HCT116 (cell line): ENCODE measurements at regions not wholly inside any gene's neighbourhood (a gene's known extent, or its start where the extent isn't known, plus 50 kb on each side); places are given as distances from the start of the nearest gene placed in this dataset.

Source experiments
- ATAC-seq: fragments of 200-7000 bp; cut with Tn5 transposase; 2 replicates; pipeline ENCODE4 v1.9.1; 2020; ENCODE audit warnings: mild to moderate bottlenecking, moderate library complexity
- BruUV-seq: library from RNA; stranded (reverse); fragments of 400-500 nt; replicated peaks from 2 replicates; lab custom pipeline; 2021; lab: Mats Ljungman, UMichigan
- CTCF ChIA-PET: fragments of 300-600 bp; sonication (Branson Sonifier 250); formaldehyde crosslinking; loops from one replicate; lab custom pipeline; 2021; ENCODE audit warnings: antibody characterized with exemption; lab: Charles Lee
- POLR2A ChIA-PET: fragments of 300-600, 350-600 bp; sonication (Branson Sonifier 250); formaldehyde crosslinking; loops from one replicate; lab custom pipeline; 2021; ENCODE audit warnings: antibody characterized with exemption; lab: Charles Lee
- RAD21 ChIA-PET, 2 experiments: fragments of 300-600 bp; sonication (Branson Sonifier 250); formaldehyde crosslinking; loops; one replicate each; lab custom pipeline; 2023; ENCODE audit warnings: low total read pairs in 2 of 2; ENCODE audit not compliant: uncharacterized antibody in 2 of 2, unreplicated experiment in 2 of 2, low non-redundant PET in 1 of 2; lab: Charles Lee
- DNase-seq: peaks from one replicate; pipeline ENCODE4 v3.0.0-alpha.2; 2010; ENCODE audit warnings: low read depth, low spot score
- H2AFZ ChIP-seq: fragments of 200-600 bp; shearing (Covaris generic), sonication (generic); 2 replicates; pipeline ENCODE4 v1.6.1; 2017; ENCODE audit warnings: low read depth, mixed run types, mixed read lengths, antibody characterized with exemption, low read length; ENCODE audit not compliant: poor library complexity, severe bottlenecking
- H3K27ac ChIP-seq: 2 replicates; pipeline ENCODE4 v1.5.1; 2012; ENCODE audit warnings: low read depth, low read length
- H3K27me3 ChIP-seq: fragments of 200-600 bp; sonication (generic); 2 replicates; pipeline ENCODE4 v1.6.1; 2016; ENCODE audit warnings: mixed run types, low read length, mixed read lengths; ENCODE audit not compliant: insufficient read depth
- H3K36me3 ChIP-seq, 2 experiments: fragments of 200-500 bp in 1 of 2; fragments of 200-600 bp in 1 of 2; sonication (Bioruptor generic) in 1 of 2; sonication (generic) in 1 of 2; 2 replicates each; pipeline versions ENCODE4 v1.5.1 to v1.6.1; 2014 to 2016; ENCODE audit warnings: low read length in 2 of 2, inconsistent platforms in 1 of 2, mixed read lengths in 1 of 2, mixed run types in 1 of 2; ENCODE audit not compliant: insufficient read depth in 2 of 2, control insufficient read depth in 1 of 2
- H3K4me1 ChIP-seq, 2 experiments: fragments of 200-600 bp in 1 of 2; sonication (generic) in 1 of 2; 2 replicates each; pipeline versions ENCODE4 v1.5.1 to v1.6.1; 2012 to 2017; ENCODE audit warnings: low read length in 2 of 2, inconsistent platforms in 1 of 2, mild to moderate bottlenecking in 1 of 2, mixed read lengths in 1 of 2, mixed run types in 1 of 2, moderate library complexity in 1 of 2; ENCODE audit not compliant: insufficient read depth in 2 of 2, control insufficient read depth in 1 of 2
- H3K4me2 ChIP-seq: fragments of 200-600 bp; sonication (generic); 2 replicates; pipeline ENCODE4 v1.6.1; 2017; ENCODE audit warnings: mixed run types, low read length, mixed read lengths
- H3K4me3 ChIP-seq, 2 experiments: fragments of 200-600 bp in 1 of 2; sonication (generic) in 1 of 2; replicated peaks in 1 of 2; 2 replicates each; pipeline ENCODE4 v1.5.1; 2011 to 2016; ENCODE audit warnings: low read length in 2 of 2, control low read depth in 1 of 2, low read depth in 1 of 2, mild to moderate bottlenecking in 1 of 2, mixed read lengths in 1 of 2, mixed run types in 1 of 2
- H3K79me2 ChIP-seq: fragments of 200-600 bp; sonication (generic); 2 replicates; pipeline ENCODE4 v1.6.1; 2017; ENCODE audit warnings: mild to moderate bottlenecking, mixed run types, low read length, moderate library complexity, mixed read lengths; ENCODE audit not compliant: insufficient read depth
- H3K9ac ChIP-seq: fragments of 200-600 bp; sonication (generic); 2 replicates; pipeline ENCODE4 v1.6.1; 2016; ENCODE audit warnings: low read length, mixed read lengths
- H3K9me2 ChIP-seq: fragments of 200-600 bp; sonication (generic), shearing (Covaris generic); 2 replicates; pipeline ENCODE4 v1.6.1; 2017; ENCODE audit warnings: mixed run types, mild to moderate bottlenecking, moderate library complexity; ENCODE audit not compliant: insufficient read depth
- H3K9me3 ChIP-seq, 2 experiments: fragments of 200-500 bp in 1 of 2; fragments of 200-600 bp in 1 of 2; sonication (Bioruptor generic) in 1 of 2; sonication (generic) in 1 of 2; 2 replicates each; pipeline ENCODE4 v1.6.1; 2014 to 2017; ENCODE audit warnings: low read length in 2 of 2, mixed read lengths in 2 of 2, inconsistent platforms in 1 of 2, low read depth in 1 of 2, mild to moderate bottlenecking in 1 of 2, mixed run types in 1 of 2, moderate library complexity in 1 of 2; ENCODE audit not compliant: control insufficient read depth in 1 of 2, insufficient read depth in 1 of 2
- H4K20me1 ChIP-seq: fragments of 200-600 bp; sonication (generic), shearing (Covaris generic); 2 replicates; pipeline ENCODE4 v1.6.1; 2017; ENCODE audit warnings: mixed run types, mild to moderate bottlenecking, moderate library complexity; ENCODE audit not compliant: insufficient read depth
- CTCF ChIP-seq, 3 experiments: fragments of 200-600 bp in 1 of 3; sonication (generic) in 1 of 3; IDR thresholded peaks in 2 of 3; conservative IDR thresholded peaks in 1 of 3; 2 replicates each; pipeline ENCODE4 v1.5.1; 2012 to 2017; ENCODE audit warnings: low read depth in 2 of 3, low read length in 2 of 3, antibody characterized with exemption in 1 of 3, borderline replicate concordance in 1 of 3, control low read depth in 1 of 3, mild to moderate bottlenecking in 1 of 3, mixed read lengths in 1 of 3, mixed run types in 1 of 3, moderate library complexity in 1 of 3; ENCODE audit not compliant: insufficient read depth in 1 of 3
- POLR2AphosphoS5 ChIP-seq: IDR thresholded peaks from 2 replicates; pipeline ENCODE4 v1.6.1; 2011; ENCODE audit warnings: mild to moderate bottlenecking, low read depth, low read length, moderate library complexity
- RAD21 ChIP-seq: IDR thresholded peaks from 2 replicates; pipeline ENCODE4 v1.6.1; 2012; ENCODE audit warnings: low read depth, mild to moderate bottlenecking
- intact Hi-C: fragments of 100-400 bp; cut with micrococcal nuclease; formaldehyde crosslinking; loops from 2 replicates; pipeline ENCODE4 v1.10.0; 2022

- intact Hi-C loops = loop anchor here (1.0 to 5.0 kb wide), 2 partner anchors 217 to 694 kb away; no protein-coding TSS in a partner anchor
Observed at GRCh38 chr15:38690719-38691332, 126.2 kb upstream of the RASGRP1 start.

More at GRCh38 chr15:38690719-38691332, 126.2 kb upstream of the RASGRP1 start:
- Histone ChIP-seq H3K27ac (no peak overlapping the region), H4K20me1 (no peaks in the 10 kb centered on the region), H2AFZ (no peak overlapping the region), H3K9me2 (no peaks in the 10 kb centered on the region), H3K36me3 (no peaks in the 10 kb centered on the region)
- POLR2A ChIA-PET = interaction anchor here (1.1 kb wide), 1 partner anchor 250 kb away, joined by 3 read pairs; no protein-coding TSS in a partner anchor
- no peak for TF ChIP-seq POLR2AphosphoS5
- peak; percentile 27 to 88 (median 82); a peak in 5 of 6 replicates for TF ChIP-seq CTCF (IDR thresholded peaks at IDR 0.05 in 2 of 3, conservative IDR thresholded peaks at IDR 0.05 in 1 of 3; ENCODE audit: borderline replicate concordance in 1 of 3, insufficient read depth in 1 of 3, low read depth in 2 of 3, low read length in 2 of 3)
- TF ChIP-seq RAD21 = peak; percentile 43
- TF ChIP-seq, all 23 proteins: peak for 2
- Histone ChIP-seq H3K9me3 (no peaks in the 10 kb centered on the region), H3K4me2 (no peak overlapping the region), H3K9ac (no peak overlapping the region), H3K27me3 (no peaks in the 10 kb centered on the region), H3K79me2 (no peaks in the 10 kb centered on the region), H3K4me1 (peaks cover 0 to 10% of the 10 kb centered on the region in 2 experiments; a peak in 1 of 4 replicates), H3K4me3 (no peak overlapping the region)
- no TSS peak for BruUV-seq
- ChIA-PET CTCF (interaction anchor here (0.7 to 4.5 kb wide), 18 partner anchors 8 to 700 kb away, joined by 3 to 38 read pairs (median 4); partner anchors contain the start of genes FAM98B and RASGRP1), RAD21 (interaction anchor here in 1 of 2 experiments (0.5 kb wide), 1 partner anchor 214 kb away, joined by 3 read pairs; no protein-coding TSS in a partner anchor)
- DNase-seq (peak; percentile 61), ATAC-seq (peak; percentile 82)
